Endothelial cell of umbilical vein (primary cell): ENCODE measurements at regions not wholly inside any gene's neighbourhood (a gene's known extent, or its start where the extent isn't known, plus 50 kb on each side); places are given as distances from the start of the nearest gene placed in this dataset.

ENCODE experiments used
- BruUV-seq: library from RNA; stranded (reverse); fragments of 400-500 nt; replicated peaks from 2 replicates; lab custom pipeline; 2021; lab: Mats Ljungman, UMichigan
- CTCF ChIA-PET: fragments of 300-600, 350-600 bp; sonication (Branson Sonifier 250); formaldehyde crosslinking; loops from one replicate; lab custom pipeline; 2021; ENCODE audit warnings: antibody characterized with exemption, inconsistent platforms; lab: Charles Lee
- POLR2A ChIA-PET: fragments of 300-600, 350-600 bp; sonication (Branson Sonifier 250); formaldehyde crosslinking; loops from one replicate; lab custom pipeline; 2021; ENCODE audit warnings: antibody characterized with exemption, inconsistent platforms; lab: Charles Lee
- DNase-seq: peaks from one replicate; pipeline ENCODE4 v3.0.0-alpha.2; 2011; ENCODE audit warnings: low read depth, low spot score
- FAIRE-seq: peaks from 2 replicates; lab custom pipeline; 2011; peaks lifted over from hg19 to GRCh38; lab: Jason Lieb, UNC
- H2AFZ ChIP-seq: 2 replicates; pipeline ENCODE4 v1.6.0; 2012; ENCODE audit warnings: low read depth, low read length, control low read depth, inconsistent platforms
- H3K27ac ChIP-seq: 2 replicates; pipeline ENCODE4 v1.5.1; 2011; ENCODE audit warnings: low read depth, mild to moderate bottlenecking, control low read depth, low read length, moderate library complexity; ENCODE audit not compliant: insufficient read depth
- H3K27me3 ChIP-seq, 2 experiments: 2 replicates each; pipeline versions ENCODE4 v1.6.0 to v1.6.1; 2011; ENCODE audit warnings: low read length in 2 of 2, mixed read lengths in 1 of 2; ENCODE audit not compliant: control insufficient read depth in 2 of 2, insufficient read depth in 2 of 2
- H3K36me3 ChIP-seq, 2 experiments: 2 replicates in 1 of 2; 3 replicates in 1 of 2; pipeline ENCODE4 v1.5.1; 2011; ENCODE audit warnings: low read length in 2 of 2, mild to moderate bottlenecking in 1 of 2, moderate library complexity in 1 of 2; ENCODE audit not compliant: control insufficient read depth in 2 of 2, insufficient read depth in 2 of 2; ENCODE audit errors: extremely low read depth in 1 of 2
- H3K4me1 ChIP-seq: 3 replicates; pipeline ENCODE4 v1.5.1; 2011; ENCODE audit warnings: mild to moderate bottlenecking, low read length; ENCODE audit not compliant: control insufficient read depth, insufficient read depth; ENCODE audit errors: extremely low read depth
- H3K4me2 ChIP-seq: 2 replicates; pipeline ENCODE4 v1.6.1; 2011; ENCODE audit warnings: low read length, control low read depth, mixed read lengths; ENCODE audit not compliant: insufficient read depth
- H3K4me3 ChIP-seq, 3 experiments: fragments of 200-600 bp in 1 of 3; sonication (generic), shearing (Covaris generic) in 1 of 3; replicated peaks in 1 of 3; 2 replicates each; pipeline ENCODE4 v1.5.1; 2011 to 2016; ENCODE audit warnings: control low read depth in 3 of 3, low read length in 3 of 3, mild to moderate bottlenecking in 2 of 3, inconsistent platforms in 1 of 3, low read depth in 1 of 3, moderate library complexity in 1 of 3; ENCODE audit not compliant: insufficient read depth in 1 of 3
- H3K79me2 ChIP-seq: 2 replicates; pipeline ENCODE4 v1.6.0; 2012; ENCODE audit warnings: low read length, inconsistent platforms; ENCODE audit not compliant: control insufficient read depth, insufficient read depth
- H3K9ac ChIP-seq: replicated peaks from 2 replicates; pipeline ENCODE3; 2011; ENCODE audit warnings: low read length, control low read depth; ENCODE audit not compliant: insufficient read depth; ENCODE audit errors: extremely low read depth
- H3K9me1 ChIP-seq: replicated peaks from 3 replicates; pipeline ENCODE4 v1.6.0; 2011; ENCODE audit warnings: mild to moderate bottlenecking, low read length; ENCODE audit not compliant: control insufficient read depth, insufficient read depth; ENCODE audit errors: extremely low read depth
- H3K9me3 ChIP-seq: replicated peaks from 2 replicates; pipeline ENCODE4 v1.5.1; 2012; ENCODE audit warnings: low read length, inconsistent platforms; ENCODE audit not compliant: control insufficient read depth, insufficient read depth
- H4K20me1 ChIP-seq: replicated peaks from 2 replicates; pipeline ENCODE3; 2011; ENCODE audit warnings: mild to moderate bottlenecking, low read length; ENCODE audit not compliant: control insufficient read depth, insufficient read depth; ENCODE audit errors: extremely low read depth
- EZH2 ChIP-seq: IDR thresholded peaks from 2 replicates; pipeline ENCODE4 v1.6.1; 2012; ENCODE audit warnings: borderline replicate concordance, low read depth, mild to moderate bottlenecking, moderate library complexity, low read length, inconsistent platforms; ENCODE audit not compliant: severe bottlenecking
- FOS ChIP-seq: IDR thresholded peaks from 2 replicates; pipeline ENCODE4 v1.6.1; 2011; ENCODE audit warnings: mild to moderate bottlenecking, low read length, moderate library complexity, borderline replicate concordance; ENCODE audit not compliant: insufficient read depth
- GATA2 ChIP-seq: IDR thresholded peaks from 2 replicates; pipeline ENCODE4 v1.7.0; 2011; ENCODE audit warnings: low read depth, mild to moderate bottlenecking, moderate library complexity, mixed read lengths, low read length; ENCODE audit not compliant: insufficient read length, insufficient read depth
- JUN ChIP-seq: IDR thresholded peaks from 2 replicates; pipeline ENCODE4 v1.6.1; 2011; ENCODE audit warnings: borderline replicate concordance, low read depth; ENCODE audit not compliant: insufficient read length, insufficient read depth
- MYC ChIP-seq: IDR thresholded peaks from one replicate; pipeline ENCODE4 v1.6.1; 2011; ENCODE audit warnings: mild to moderate bottlenecking, low read depth, low read length
- POLR2A ChIP-seq: IDR thresholded peaks from 2 replicates; pipeline ENCODE4 v1.6.1; 2012; ENCODE audit warnings: low read depth, mild to moderate bottlenecking, control low read depth, low read length
- POLR2AphosphoS5 ChIP-seq: IDR thresholded peaks from 2 replicates; pipeline ENCODE4 v1.6.1; 2012; ENCODE audit warnings: low read depth, mild to moderate bottlenecking, control low read depth, low read length, moderate library complexity; ENCODE audit not compliant: insufficient read depth
- dilution Hi-C: fragments of 300-500 bp; cut with MboI; formaldehyde crosslinking; loops from one replicate; pipeline ENCODE4 v1.15.0; 2019; ENCODE audit warnings: low sequenced_read_pairs; ENCODE audit not compliant: extremely low pct_ligation_motif_present
- intact Hi-C: fragments of 100-400 bp; cut with micrococcal nuclease; formaldehyde crosslinking; loops from one replicate; pipeline ENCODE4 v1.10.0; 2022
- TF ChIP-seq, protein P1 (sequence below): IDR thresholded peaks from 2 replicates; pipeline ENCODE4 v1.6.1; 2011; ENCODE audit not compliant: insufficient read depth, insufficient read length
- TF ChIP-seq, protein P2 (sequence below), 2 donors: IDR thresholded peaks; 1 replicate in 1 of 2; 2 replicates in 1 of 2; pipeline ENCODE4 v1.5.1; 2011; ENCODE audit warnings: low read length in 2 of 2, mild to moderate bottlenecking in 2 of 2, moderate library complexity in 2 of 2, control low read depth in 1 of 2, inconsistent platforms in 1 of 2, low read depth in 1 of 2; ENCODE audit not compliant: insufficient read depth in 1 of 2; ENCODE audit errors: extremely low read depth in 1 of 2

DNA sequence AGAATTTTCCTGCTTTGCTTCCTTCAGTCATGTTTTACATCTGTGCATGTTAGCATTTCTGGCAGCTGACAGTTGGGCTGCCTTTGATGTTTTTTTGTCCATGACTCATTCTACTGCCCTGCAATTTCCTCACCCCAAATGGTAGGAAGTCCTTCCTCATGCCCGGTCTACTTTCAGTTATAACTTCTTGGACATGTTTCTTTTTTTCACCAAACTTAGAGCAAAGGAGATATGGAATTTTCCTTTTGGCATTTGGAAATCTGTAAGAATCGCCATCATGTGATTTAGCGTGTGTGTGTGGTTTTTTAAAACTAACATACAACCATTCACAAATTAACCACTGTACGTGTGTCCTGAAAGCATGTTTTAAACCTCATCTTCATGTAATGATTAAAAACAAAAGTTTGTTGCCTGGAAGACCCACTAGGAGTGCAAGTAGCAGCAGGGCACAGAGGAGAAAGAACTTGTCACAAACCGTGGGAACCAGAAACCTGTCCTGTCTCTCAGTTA, 430.7 kb upstream of the CFAP20DC start:
- TF ChIP-seq, protein P1, sequence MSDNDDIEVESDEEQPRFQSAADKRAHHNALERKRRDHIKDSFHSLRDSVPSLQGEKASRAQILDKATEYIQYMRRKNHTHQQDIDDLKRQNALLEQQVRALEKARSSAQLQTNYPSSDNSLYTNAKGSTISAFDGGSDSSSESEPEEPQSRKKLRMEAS = no peak
- TF ChIP-seq, protein P2, sequence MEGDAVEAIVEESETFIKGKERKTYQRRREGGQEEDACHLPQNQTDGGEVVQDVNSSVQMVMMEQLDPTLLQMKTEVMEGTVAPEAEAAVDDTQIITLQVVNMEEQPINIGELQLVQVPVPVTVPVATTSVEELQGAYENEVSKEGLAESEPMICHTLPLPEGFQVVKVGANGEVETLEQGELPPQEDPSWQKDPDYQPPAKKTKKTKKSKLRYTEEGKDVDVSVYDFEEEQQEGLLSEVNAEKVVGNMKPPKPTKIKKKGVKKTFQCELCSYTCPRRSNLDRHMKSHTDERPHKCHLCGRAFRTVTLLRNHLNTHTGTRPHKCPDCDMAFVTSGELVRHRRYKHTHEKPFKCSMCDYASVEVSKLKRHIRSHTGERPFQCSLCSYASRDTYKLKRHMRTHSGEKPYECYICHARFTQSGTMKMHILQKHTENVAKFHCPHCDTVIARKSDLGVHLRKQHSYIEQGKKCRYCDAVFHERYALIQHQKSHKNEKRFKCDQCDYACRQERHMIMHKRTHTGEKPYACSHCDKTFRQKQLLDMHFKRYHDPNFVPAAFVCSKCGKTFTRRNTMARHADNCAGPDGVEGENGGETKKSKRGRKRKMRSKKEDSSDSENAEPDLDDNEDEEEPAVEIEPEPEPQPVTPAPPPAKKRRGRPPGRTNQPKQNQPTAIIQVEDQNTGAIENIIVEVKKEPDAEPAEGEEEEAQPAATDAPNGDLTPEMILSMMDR (IDR thresholded peaks at IDR 0.05; ENCODE audit: extremely low read depth in 1 of 2, insufficient read depth in 1 of 2, low read depth in 1 of 2, low read length in 2 of 2) = no peak
- TF ChIP-seq JUN = no peak
- no peak for TF ChIP-seq FOS
- no peak for TF ChIP-seq EZH2
- TF ChIP-seq POLR2A = no peak
- no peak for TF ChIP-seq MYC
- TF ChIP-seq GATA2 = no peak
- no peak for TF ChIP-seq POLR2AphosphoS5
- DNase-seq (no peak), FAIRE-seq (no peak)
- H3K4me3 ChIP-seq = no peak overlapping the region
- POLR2A ChIA-PET = no interaction called here
- no peak overlapping the region for H3K9ac ChIP-seq
- dilution Hi-C loops (no loop called here), intact Hi-C loops (no loop called here)
- no TSS peak for BruUV-seq
- no peaks in the 10 kb centered on the region for H3K27me3 ChIP-seq
- H2AFZ ChIP-seq = no peak overlapping the region
- H4K20me1 ChIP-seq = no peaks in the 10 kb centered on the region
- CTCF ChIA-PET = no interaction called here
- H3K79me2 ChIP-seq = no peaks in the 10 kb centered on the region
- no peak overlapping the region for H3K27ac ChIP-seq
- H3K9me1 ChIP-seq = no peaks in the 10 kb centered on the region
- no peaks in the 10 kb centered on the region for H3K4me1 ChIP-seq
- H3K4me2 ChIP-seq = no peak overlapping the region
- H3K36me3 ChIP-seq = no peaks in the 10 kb centered on the region
- no peaks in the 10 kb centered on the region for H3K9me3 ChIP-seq
